ENCODE measurements at regions not wholly inside any gene's neighbourhood (a gene's known extent, or its start where the extent isn't known, plus 50 kb on each side); places are given as distances from the start of the nearest gene placed in this dataset.

- intact Hi-C loops (cut with micrococcal nuclease), result no loop called here
These were observed 70.4 kb upstream of the TWIST2 start for GRCh38 chr2:238777369-238778067.

- intact Hi-C loops (cut with micrococcal nuclease), result loop anchor here (2.0 to 10.0 kb wide), 4 partner anchors 210 to 428 kb away; no protein-coding TSS in a partner anchor
These were observed 63.0 kb upstream of the TWIST2 start for GRCh38 chr2:238784671-238785527.

GRCh38 chr2:238785528-238785860 is 62.4 kb upstream of the TWIST2 start:
- intact Hi-C loops (cut with micrococcal nuclease), result loop anchor here (2.0 to 10.0 kb wide), 4 partner anchors 211 to 428 kb away; no protein-coding TSS in a partner anchor

- intact Hi-C loops (cut with micrococcal nuclease), result loop anchor here (5.0 to 10.0 kb wide), 2 partner anchors 212 to 429 kb away; no protein-coding TSS in a partner anchor
These were observed 61.5 kb upstream of the TWIST2 start for GRCh38 chr2:238786379-238786778.

GRCh38 chr2:238786792-238787490 is 60.9 kb upstream of the TWIST2 start:
- intact Hi-C loops (cut with micrococcal nuclease), result loop anchor here (5.0 to 10.0 kb wide), 2 partner anchors 212 to 430 kb away; no protein-coding TSS in a partner anchor

- intact Hi-C loops (cut with micrococcal nuclease), result loop anchor here (5.0 to 10.0 kb wide), 2 partner anchors 213 to 430 kb away; no protein-coding TSS in a partner anchor
These were observed 60.4 kb upstream of the TWIST2 start for GRCh38 chr2:238787501-238787900.

- intact Hi-C loops (cut with micrococcal nuclease), result loop anchor here (5.0 to 10.0 kb wide), 2 partner anchors 215 to 432 kb away; no protein-coding TSS in a partner anchor
These were observed 58.5 kb upstream of the TWIST2 start for GRCh38 chr2:238789317-238789806.

- intact Hi-C loops (cut with micrococcal nuclease), result no loop called here
These were observed 57.6 kb upstream of the TWIST2 start for GRCh38 chr2:238790126-238790832.

- intact Hi-C loops (cut with micrococcal nuclease), result no loop called here
These were observed 57.1 kb upstream of the TWIST2 start for GRCh38 chr2:238790833-238791230.

- intact Hi-C loops (cut with micrococcal nuclease), result no loop called here
These were observed 56.5 kb upstream of the TWIST2 start for GRCh38 chr2:238791354-238791753.

GRCh38 chr2:238793306-238793705 is 54.6 kb upstream of the TWIST2 start:
- intact Hi-C loops (cut with micrococcal nuclease), result no loop called here

GRCh38 chr2:238793801-238794449 is 54.0 kb upstream of the TWIST2 start:
- intact Hi-C loops (cut with micrococcal nuclease), result no loop called here

GRCh38 chr2:238796223-238796885 is 51.5 kb upstream of the TWIST2 start:
- intact Hi-C loops (cut with micrococcal nuclease), result no loop called here

GRCh38 chr2:238797537-238797936 is 50.3 kb upstream of the TWIST2 start:
- intact Hi-C loops (cut with micrococcal nuclease), result no loop called here

Data from T-helper 1 cell treated with Interleukin-12 subunit alpha and Interleukin-12 subunit beta and Interleukin-4 antibody, amounts not matched to agents 30 ng/mL and 1 ng/mL, for 36 hours (primary cell).